ENCODE measurements at regions not wholly inside any gene's neighbourhood (a gene's known extent, or its start where the extent isn't known, plus 50 kb on each side); places are given as distances from the start of the nearest gene placed in this dataset.

- intact Hi-C loops (cut with micrococcal nuclease), result no loop called here
- Histone ChIP-seq H3K27me3 (ENCODE audit: low read length) (peaks cover 6% of the 10 kb centered on the region; the same call in 1 of the 2 replicates), H3K27ac (ENCODE audit: low read length) (no peak overlapping the region), H3K36me3 (ENCODE audit: low read depth, low read length) (no peaks in the 10 kb centered on the region), H3F3A (ENCODE audit: low read length, unreplicated experiment) (no peaks in the 10 kb centered on the region), H3K4me3 (ENCODE audit: low read length) (no peak overlapping the region), H3K9me2 (replicated peaks; ENCODE audit: low read length) (no peaks in the 10 kb centered on the region), H3K9ac (ENCODE audit: low read length) (no peak overlapping the region), H2AFZ (ENCODE audit: low read length) (no peak overlapping the region), H3K9me3 (ENCODE audit: low read length) (no peaks in the 10 kb centered on the region), H3K4me2 (ENCODE audit: low read length) (no peak overlapping the region), H3K79me2 (ENCODE audit: low read length) (no peaks in the 10 kb centered on the region), H3K4me1 (ENCODE audit: insufficient read depth, low read length) (no peaks in the 10 kb centered on the region), H4K20me1 (ENCODE audit: low read length) (no peaks in the 10 kb centered on the region)
- DNase-seq (no peak), ATAC-seq (no peak)
- CTCF ChIA-PET, result no interaction called here
- TF ChIP-seq EZH2 (IDR thresholded peaks at IDR 0.05; ENCODE audit: low read length, unreplicated experiment), result no peak
- no peak for TF ChIP-seq CTCF (conservative IDR thresholded peaks at IDR 0.05; ENCODE audit: low read depth, low read length)
- no peak for TF ChIP-seq EZH2phosphoT487 (IDR thresholded peaks at IDR 0.05; ENCODE audit: borderline replicate concordance, low read length)
- POLR2A ChIA-PET (ENCODE audit: unreplicated experiment), result no interaction called here
- no TSS peak for BruUV-seq (replicated peaks)
Measured at GRCh38 chr7:25704413-25704812, 447.6 kb upstream of the NFE2L3 start.

GRCh38 chr7:25706764-25707163 is 445.2 kb upstream of the NFE2L3 start:
- Histone ChIP-seq H3K36me3 (ENCODE audit: low read depth, low read length) (no peaks in the 10 kb centered on the region), H3K9me2 (replicated peaks; ENCODE audit: low read length) (no peaks in the 10 kb centered on the region), H4K20me1 (ENCODE audit: low read length) (no peaks in the 10 kb centered on the region), H3K27me3 (ENCODE audit: low read length) (peaks cover 6% of the 10 kb centered on the region; the same call in 1 of the 2 replicates), H3K27ac (ENCODE audit: low read length) (no peak overlapping the region), H3K4me3 (ENCODE audit: low read length) (no peak overlapping the region), H3K4me1 (ENCODE audit: insufficient read depth, low read length) (no peaks in the 10 kb centered on the region), H3K4me2 (ENCODE audit: low read length) (no peak overlapping the region), H3F3A (ENCODE audit: low read length, unreplicated experiment) (no peaks in the 10 kb centered on the region), H3K9me3 (ENCODE audit: low read length) (no peaks in the 10 kb centered on the region), H3K9ac (ENCODE audit: low read length) (no peak overlapping the region), H2AFZ (ENCODE audit: low read length) (no peak overlapping the region), H3K79me2 (ENCODE audit: low read length) (no peaks in the 10 kb centered on the region)
- TF ChIP-seq EZH2 (IDR thresholded peaks at IDR 0.05; ENCODE audit: low read length, unreplicated experiment) (no peak), CTCF (conservative IDR thresholded peaks at IDR 0.05; ENCODE audit: low read depth, low read length) (no peak), EZH2phosphoT487 (IDR thresholded peaks at IDR 0.05; ENCODE audit: borderline replicate concordance, low read length) (no peak)
- intact Hi-C loops (cut with micrococcal nuclease), result no loop called here
- ATAC-seq, result no peak
- POLR2A ChIA-PET (ENCODE audit: unreplicated experiment), result no interaction called here
- CTCF ChIA-PET, result no interaction called here
- BruUV-seq (replicated peaks), result no TSS peak
- DNase-seq, result no peak

DNA sequence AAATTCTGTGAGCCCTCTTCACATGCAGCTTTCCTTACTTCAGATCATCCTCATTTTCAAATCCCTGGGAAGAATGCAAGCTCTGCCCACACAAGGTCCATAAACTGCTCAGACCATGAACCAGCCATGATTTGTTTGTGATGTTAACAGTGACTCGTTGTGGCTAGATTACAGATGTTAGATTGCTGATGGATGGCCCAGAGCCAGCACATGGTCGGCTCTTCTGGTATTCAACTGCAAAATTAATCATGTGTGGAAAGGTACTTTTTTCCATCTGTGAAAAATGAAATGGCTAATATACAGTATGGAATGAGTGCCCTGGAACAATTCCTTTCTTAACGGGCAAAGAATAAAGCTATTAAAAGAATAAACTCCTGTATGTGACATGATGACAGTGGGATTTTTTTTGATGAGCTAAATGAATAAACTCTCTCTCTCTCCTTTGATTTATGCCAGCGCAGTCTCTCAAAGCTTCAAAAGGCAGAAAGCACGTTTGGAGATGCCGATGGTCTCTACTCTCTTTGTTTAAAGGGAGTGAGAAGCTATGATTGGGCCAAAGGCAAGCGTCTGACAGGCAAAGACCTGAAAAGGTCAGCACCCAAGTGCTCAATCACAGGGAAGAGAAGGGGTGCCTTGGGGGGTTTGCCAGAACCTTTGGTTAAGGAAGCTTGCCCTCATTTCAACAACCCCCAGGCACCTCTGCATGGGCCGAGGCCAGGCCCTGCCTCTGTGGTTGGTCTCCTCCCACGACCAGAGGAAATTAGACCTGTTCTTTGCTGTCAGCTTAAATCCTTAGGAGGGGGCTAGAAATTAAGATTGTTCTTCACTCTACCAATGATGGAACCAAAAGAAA is 444.0 kb upstream of the NFE2L3 start:
- no peak for ATAC-seq
- Histone ChIP-seq H3K9me2 (replicated peaks; ENCODE audit: low read length) (no peaks in the 10 kb centered on the region), H3K27me3 (ENCODE audit: low read length) (peaks cover 6% of the 10 kb centered on the region; the same call in 1 of the 2 replicates), H2AFZ (ENCODE audit: low read length) (no peak overlapping the region), H3K9me3 (ENCODE audit: low read length) (no peaks in the 10 kb centered on the region), H4K20me1 (ENCODE audit: low read length) (no peaks in the 10 kb centered on the region), H3K4me2 (ENCODE audit: low read length) (no peak overlapping the region), H3K4me3 (ENCODE audit: low read length) (no peak overlapping the region), H3K9ac (ENCODE audit: low read length) (no peak overlapping the region), H3K4me1 (ENCODE audit: insufficient read depth, low read length) (no peaks in the 10 kb centered on the region), H3F3A (ENCODE audit: low read length, unreplicated experiment) (no peaks in the 10 kb centered on the region), H3K79me2 (ENCODE audit: low read length) (no peaks in the 10 kb centered on the region), H3K36me3 (ENCODE audit: low read depth, low read length) (no peaks in the 10 kb centered on the region), H3K27ac (ENCODE audit: low read length) (no peak overlapping the region)
- no peak for DNase-seq
- intact Hi-C loops (cut with micrococcal nuclease), result no loop called here
- ChIA-PET CTCF (no interaction called here), POLR2A (ENCODE audit: unreplicated experiment) (no interaction called here)
- no peak for TF ChIP-seq EZH2phosphoT487 (IDR thresholded peaks at IDR 0.05; ENCODE audit: borderline replicate concordance, low read length)
- no peak for TF ChIP-seq EZH2 (IDR thresholded peaks at IDR 0.05; ENCODE audit: low read length, unreplicated experiment)
- no peak for TF ChIP-seq CTCF (conservative IDR thresholded peaks at IDR 0.05; ENCODE audit: low read depth, low read length)
- BruUV-seq (replicated peaks), result no TSS peak

Data from PC-3 (cell line).